Sigmoid colon (tissue), 3 donors: ENCODE measurements at regions not wholly inside any gene's neighbourhood (a gene's known extent, or its start where the extent isn't known, plus 50 kb on each side); places are given as distances from the start of the nearest gene placed in this dataset.

Experiments used
- CTCF ChIP-seq, 4 experiments: fragments of 450-650 bp in 3 of 4; fragments of 200-600 bp in 1 of 4; IDR thresholded peaks; one replicate each; pipeline ENCODE4 v1.5.1; 2016 to 2019; ENCODE audit warnings: antibody characterized with exemption in 4 of 4, mild to moderate bottlenecking in 3 of 4, moderate library complexity in 2 of 4
- POLR2A ChIP-seq, 2 donors: fragments of 450-650 bp; IDR thresholded peaks; one replicate each; pipeline ENCODE4 v1.6.1; 2016; ENCODE audit warnings: antibody characterized with exemption in 2 of 2, mild to moderate bottlenecking in 2 of 2, moderate library complexity in 2 of 2

GRCh38 chr5:130797303-130797702 is 367.8 kb downstream of the HINT1 start:
- TF ChIP-seq CTCF (IDR thresholded peaks at IDR 0.05) (no peak), POLR2A (IDR thresholded peaks at IDR 0.05) (no peak)
